Renal cortex interstitium (tissue), 11 donors: ENCODE measurements at regions not wholly inside any gene's neighbourhood (a gene's known extent, or its start where the extent isn't known, plus 50 kb on each side); places are given as distances from the start of the nearest gene placed in this dataset.
"Not testable (repeated sequence)": the region's sequence is repeated elsewhere in the genome, so short reads cannot be mapped to it uniquely, and the experiment has no call there.

Source experiments
- DNase-seq, 11 donors: peaks; one replicate each; pipeline ENCODE4 v3.0.0-alpha.2; 2013; ENCODE audit warnings: low read depth in 9 of 11, low spot score in 4 of 11; ENCODE audit errors: extremely low read depth in 1 of 11

- peak in 9 of 11 donors; percentile 33 to 59 (median 53) for DNase-seq
These were observed 424.9 kb upstream of the DPP6 start for GRCh38 chr7:153627323-153627722.

DNA sequence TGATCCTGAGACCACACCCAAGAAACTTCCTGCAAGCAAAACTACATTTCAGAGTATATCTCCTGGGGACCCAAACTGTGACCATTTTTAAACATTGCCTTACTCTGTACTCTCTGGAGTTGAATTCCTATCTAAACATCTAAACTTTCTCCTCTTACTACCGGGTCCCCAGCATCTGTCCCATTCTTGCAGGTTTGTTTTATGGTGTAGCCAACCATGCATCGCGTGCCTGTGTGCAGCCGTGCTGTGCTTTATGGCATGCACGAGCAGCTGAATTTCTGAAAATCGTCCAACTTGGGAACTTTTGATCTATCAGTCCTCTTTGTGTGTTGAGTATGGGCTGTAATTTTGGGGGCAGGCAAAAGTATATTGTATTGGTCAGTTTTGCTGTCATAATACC is 423.8 kb upstream of the DPP6 start:
- DNase-seq = no peak

- DNase-seq = no peak
These were observed 423.4 kb upstream of the DPP6 start for GRCh38 chr7:153628825-153629224.

GRCh38 chr7:153638821-153639435 is 413.3 kb upstream of the DPP6 start:
- DNase-seq = no peak

DNA sequence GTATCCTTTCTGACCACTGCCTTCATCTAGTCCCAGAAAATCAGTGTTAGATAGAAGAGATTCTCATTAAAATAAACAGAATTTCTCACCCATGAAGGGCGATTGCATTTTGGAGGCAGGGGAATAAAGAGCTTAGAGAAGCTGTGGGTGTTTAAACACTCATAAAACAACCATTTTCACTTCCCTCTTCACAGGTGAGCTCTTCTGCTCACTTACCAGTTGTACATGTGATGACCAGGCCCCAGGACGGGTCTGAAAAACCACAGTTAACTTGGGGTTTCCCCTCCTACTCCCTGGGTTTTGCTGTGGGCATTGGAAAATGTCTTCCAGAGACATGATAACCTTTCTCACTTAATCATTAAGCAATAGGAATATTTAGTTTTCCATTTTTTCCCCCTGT is 411.6 kb upstream of the DPP6 start:
- DNase-seq = no peak

DNA sequence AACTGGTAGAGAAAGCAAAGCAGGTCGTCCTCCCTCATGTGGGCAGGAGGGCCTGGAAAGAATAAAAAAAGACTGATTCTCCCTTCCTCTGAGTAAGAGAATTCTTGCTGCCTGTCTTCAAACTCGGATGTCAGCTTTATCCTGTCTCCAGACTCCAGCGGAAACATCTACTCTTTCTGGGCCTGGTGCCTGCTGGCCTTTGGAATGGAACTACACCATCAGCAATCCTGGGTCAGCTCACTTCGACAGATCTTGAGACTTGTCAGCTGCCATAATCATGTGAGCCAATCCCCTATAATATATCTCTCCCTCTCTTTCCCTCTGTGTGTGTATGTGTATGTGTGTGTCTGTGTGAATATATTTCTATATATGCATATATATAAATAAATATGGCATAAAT is 411.0 kb upstream of the DPP6 start:
- DNase-seq = peak in 6 of 11 donors; percentile 35 to 70 (median 62)

GRCh38 chr7:153642989-153643388 is 409.2 kb upstream of the DPP6 start:
- no peak for DNase-seq

- DNase-seq = no peak
These were observed 394.9 kb upstream of the DPP6 start for GRCh38 chr7:153657182-153657800.

- no peak for DNase-seq
These were observed 377.1 kb upstream of the DPP6 start for GRCh38 chr7:153675131-153675530.

DNA sequence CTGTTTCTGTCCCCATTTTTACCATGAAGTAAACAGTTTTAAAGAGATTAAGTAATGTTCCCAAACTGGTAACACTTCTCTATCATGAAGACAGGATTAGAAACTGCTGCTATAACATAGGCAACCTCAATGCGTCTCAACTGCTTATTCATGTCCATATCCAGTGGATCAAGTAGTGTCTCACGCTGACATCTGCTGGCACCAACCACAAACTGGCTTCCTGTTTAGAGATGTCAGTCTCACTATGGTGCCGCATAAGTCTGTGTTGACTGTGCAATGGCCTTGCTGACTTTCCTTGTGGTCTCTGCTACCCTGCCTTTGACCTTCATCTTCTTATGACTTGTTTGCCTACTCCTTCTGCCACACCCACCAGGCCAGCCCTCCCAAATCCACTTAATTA is 369.6 kb upstream of the DPP6 start:
- DNase-seq = peak in 4 of 11 donors; percentile 2 to 7 (median 4)

GRCh38 chr7:153696242-153696641 is 356.0 kb upstream of the DPP6 start:
- no peak for DNase-seq

- DNase-seq = no peak
These were observed 354.2 kb upstream of the DPP6 start for GRCh38 chr7:153698046-153698445.

DNA sequence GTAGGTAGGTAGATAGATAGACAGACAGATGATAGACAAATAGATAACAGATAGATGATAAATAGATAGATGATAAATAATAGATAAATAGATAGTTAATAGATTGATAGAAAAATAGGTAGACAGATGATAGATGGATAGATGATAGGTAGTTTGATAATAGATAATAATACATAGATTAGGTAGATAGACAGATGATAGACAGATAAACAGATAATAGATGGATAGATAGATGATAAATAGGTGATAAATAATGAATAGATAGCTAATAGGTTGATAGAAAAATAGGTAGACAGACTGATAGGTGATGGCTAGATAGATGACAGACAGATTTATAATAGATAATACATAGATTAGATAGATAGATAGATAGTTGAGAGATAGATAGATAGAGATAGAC is 350.5 kb upstream of the DPP6 start:
- no peak for DNase-seq

DNA sequence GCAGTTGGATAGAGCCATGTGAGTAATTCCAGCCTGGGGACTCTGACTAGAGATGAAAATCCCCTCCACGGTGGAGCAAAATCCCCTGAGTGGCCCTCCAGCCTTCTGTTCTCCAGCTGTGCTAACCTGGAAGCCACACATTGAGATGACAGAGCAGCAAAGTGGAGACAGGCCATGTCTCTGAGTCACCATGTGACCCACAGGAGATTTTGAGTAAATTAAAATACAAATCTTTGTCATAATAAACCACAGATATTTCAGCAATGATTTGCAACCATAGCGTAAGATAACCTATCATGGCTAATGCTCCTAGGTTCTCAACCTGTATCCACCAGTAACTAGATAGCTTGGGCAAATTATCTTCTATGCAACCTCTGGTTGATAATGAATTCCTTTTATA is 328.3 kb upstream of the DPP6 start:
- DNase-seq = not testable (repeated sequence)

GRCh38 chr7:153731504-153731903 is 320.7 kb upstream of the DPP6 start:
- DNase-seq = not testable (repeated sequence)

DNA sequence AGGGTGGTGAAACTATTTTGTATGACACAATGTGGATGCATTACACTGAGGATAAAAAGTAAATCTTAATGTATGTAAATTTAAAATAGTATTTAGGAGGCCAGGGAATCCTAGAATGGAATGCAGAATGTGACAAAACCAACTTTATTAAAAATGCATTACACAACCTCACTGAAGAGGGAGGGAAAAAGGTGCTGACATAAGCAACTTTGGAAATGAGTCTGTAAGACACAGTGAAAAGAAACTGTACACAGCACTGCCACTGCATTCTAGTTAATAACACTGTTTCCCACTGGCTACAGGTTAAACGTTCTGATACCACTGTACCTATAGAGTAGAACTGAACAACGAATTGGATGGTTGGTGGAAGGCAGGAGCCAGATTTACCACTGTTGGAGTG is 308.8 kb upstream of the DPP6 start:
- not testable (repeated sequence) for DNase-seq

- peak in 6 of 11 donors; percentile 2 to 31 (median 15) for DNase-seq
These were observed 304.2 kb upstream of the DPP6 start for GRCh38 chr7:153747969-153748368.

GRCh38 chr7:153748885-153749284 is 303.3 kb upstream of the DPP6 start:
- peak in 7 of 11 donors; percentile 1 to 10 (median 2) for DNase-seq

- DNase-seq = not testable (repeated sequence)
These were observed 286.3 kb upstream of the DPP6 start for GRCh38 chr7:153765869-153766268.

DNA sequence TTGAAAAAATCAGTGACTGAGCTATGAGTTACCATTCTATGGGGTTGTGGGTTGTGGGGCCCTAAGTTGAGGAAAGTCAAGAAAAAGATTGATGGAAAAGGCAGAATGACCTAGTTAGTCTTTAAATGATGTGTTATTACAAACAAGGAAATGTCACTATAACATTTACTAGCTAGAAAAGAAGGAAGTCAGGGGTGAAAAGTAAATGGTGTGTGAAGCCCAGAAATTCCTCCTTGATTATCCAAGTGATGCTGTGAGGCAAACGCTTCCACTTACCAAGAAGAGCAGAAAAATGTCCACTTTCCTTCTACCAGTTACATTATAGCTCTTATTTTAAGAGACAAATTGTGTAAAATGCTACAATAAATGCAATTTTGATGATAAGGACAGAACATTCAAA is 285.3 kb upstream of the DPP6 start:
- DNase-seq = peak in 5 of 11 donors; percentile 0 to 11 (median 3)

DNA sequence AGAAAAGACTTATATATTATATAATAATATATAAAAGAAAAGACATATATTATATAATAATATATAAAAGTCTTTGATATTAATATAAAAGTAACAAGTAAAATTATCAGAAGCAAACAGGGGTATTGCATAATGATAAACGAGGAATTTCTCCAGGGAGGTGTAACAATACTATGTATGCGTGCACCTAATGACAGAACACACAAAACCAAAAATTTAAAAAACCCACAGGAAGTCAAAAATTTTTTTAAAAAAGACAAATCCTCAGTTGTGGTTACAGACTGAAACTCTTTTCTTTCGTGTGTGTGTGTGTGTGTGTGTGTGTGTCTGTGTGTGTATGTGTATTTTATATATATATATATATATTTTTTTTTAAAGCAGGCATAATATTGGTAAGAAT is 279.2 kb upstream of the DPP6 start:
- no peak for DNase-seq
